WI38 (cell line): ENCODE measurements at regions not wholly inside any gene's neighbourhood (a gene's known extent, or its start where the extent isn't known, plus 50 kb on each side); places are given as distances from the start of the nearest gene placed in this dataset.

ENCODE experiments used
- H3K4me3 ChIP-seq: 2 replicates; pipeline ENCODE4 v1.5.1; 2011; ENCODE audit warnings: low read depth, mild to moderate bottlenecking, control low read depth, low read length
- CTCF ChIP-seq: IDR thresholded peaks from 2 replicates; pipeline ENCODE4 v1.5.1; 2012; ENCODE audit warnings: low read depth, mild to moderate bottlenecking, control low read depth, low read length

- TF ChIP-seq CTCF, result no peak
- H3K4me3 ChIP-seq, result no peak overlapping the region
Measured at GRCh38 chr3:176302271-176302670, 895.0 kb downstream of the TBL1XR1 start.

- no peak overlapping the region for H3K4me3 ChIP-seq
- TF ChIP-seq CTCF, result no peak
Measured at GRCh38 chr3:176296066-176296597, 901.1 kb downstream of the TBL1XR1 start.

GRCh38 chr3:176293276-176293675 lies 904.0 kb downstream of the TBL1XR1 start:
- no peak for TF ChIP-seq CTCF
- H3K4me3 ChIP-seq, result no peak overlapping the region

GRCh38 chr3:176286476-176287085 lies 910.7 kb downstream of the TBL1XR1 start:
- no peak overlapping the region for H3K4me3 ChIP-seq
- no peak for TF ChIP-seq CTCF

GRCh38 chr3:176275538-176275937 lies 921.7 kb downstream of the TBL1XR1 start:
- H3K4me3 ChIP-seq, result no peak overlapping the region
- no peak for TF ChIP-seq CTCF

- TF ChIP-seq CTCF, result no peak
- no peak overlapping the region for H3K4me3 ChIP-seq
Measured at GRCh38 chr3:176275113-176275512, 922.2 kb downstream of the TBL1XR1 start.

GRCh38 chr3:176274161-176274560 lies 923.1 kb downstream of the TBL1XR1 start:
- H3K4me3 ChIP-seq, result no peak overlapping the region
- no peak for TF ChIP-seq CTCF
